ENCODE measurements at regions not wholly inside any gene's neighbourhood (a gene's known extent, or its start where the extent isn't known, plus 50 kb on each side); places are given as distances from the start of the nearest gene placed in this dataset.

GRCh38 chr3:132261506-132261905, 55.7 kb upstream of the ACP3 start:
- TF ChIP-seq EZH2 (IDR thresholded peaks at IDR 0.05; ENCODE audit: borderline replicate concordance, insufficient read depth, low read length, poor library complexity, severe bottlenecking): no peak
- TF ChIP-seq CTCF (IDR thresholded peaks at IDR 0.05; ENCODE audit: poor library complexity, severe bottlenecking): no peak
- TF ChIP-seq POLR2AphosphoS5 (IDR thresholded peaks at IDR 0.05): no peak
- no peak for TF ChIP-seq RAD21 (conservative IDR thresholded peaks at IDR 0.05)
- TF ChIP-seq TAF1 (IDR thresholded peaks at IDR 0.05; ENCODE audit: low read depth): no peak
- no peak for TF ChIP-seq EP300 (conservative IDR thresholded peaks at IDR 0.05; ENCODE audit: poor library complexity, severe bottlenecking)
- TF ChIP-seq SMC3 (conservative IDR thresholded peaks at IDR 0.05; ENCODE audit: poor library complexity): no peak
- no peak for TF ChIP-seq REST (IDR thresholded peaks at IDR 0.05; ENCODE audit: borderline replicate concordance)
- TF ChIP-seq MXI1 (conservative IDR thresholded peaks at IDR 0.05; ENCODE audit: poor library complexity, severe bottlenecking): no peak

Data from neural cell (in vitro differentiated cells).